ENCODE measurements at regions not wholly inside any gene's neighbourhood (a gene's known extent, or its start where the extent isn't known, plus 50 kb on each side); places are given as distances from the start of the nearest gene placed in this dataset.

DNA sequence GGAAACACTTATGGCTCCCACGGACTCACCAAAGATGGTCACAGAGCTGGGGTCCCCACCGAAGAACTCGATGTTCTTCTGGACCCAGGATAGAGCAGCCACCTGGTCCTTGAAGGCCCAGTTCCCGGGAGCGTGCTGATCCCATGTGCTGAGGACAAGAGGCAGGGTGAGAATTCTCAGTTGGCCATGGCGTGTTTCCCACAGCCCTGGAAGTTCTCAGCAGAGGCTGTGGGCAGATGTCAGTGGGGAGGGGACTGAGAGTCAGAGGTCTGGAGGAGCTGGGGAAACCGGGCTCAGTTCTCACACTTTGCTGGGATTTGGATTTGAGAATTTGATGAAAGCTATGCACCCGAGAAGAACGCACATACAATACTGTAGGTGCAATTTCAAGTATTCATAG is 193.3 kb downstream of the BCR start:
- Histone ChIP-seq H3K9ac (ENCODE audit: low read length in 2 of 2) (no peak overlapping the region), H3K4me1 (ENCODE audit: control insufficient read depth, insufficient read depth, low read length) (no peaks in the 10 kb centered on the region), H3K4me3 (ENCODE audit: low read length in 2 of 2) (no peak overlapping the region), H3K9me3 (ENCODE audit: control insufficient read depth in 2 of 2, low read length in 2 of 2) (no peaks in the 10 kb centered on the region), H3K27ac (ENCODE audit: low read length) (no peak overlapping the region), H3K36me3 (ENCODE audit: control insufficient read depth in 2 of 2, insufficient read depth in 2 of 2, low read length in 2 of 2) (no peaks in the 10 kb centered on the region), H3K27me3 (ENCODE audit: control insufficient read depth in 1 of 2, insufficient read depth in 2 of 2, low read length in 2 of 2) (peaks cover 0 to 4% of the 10 kb centered on the region in 2 donors)

DNA sequence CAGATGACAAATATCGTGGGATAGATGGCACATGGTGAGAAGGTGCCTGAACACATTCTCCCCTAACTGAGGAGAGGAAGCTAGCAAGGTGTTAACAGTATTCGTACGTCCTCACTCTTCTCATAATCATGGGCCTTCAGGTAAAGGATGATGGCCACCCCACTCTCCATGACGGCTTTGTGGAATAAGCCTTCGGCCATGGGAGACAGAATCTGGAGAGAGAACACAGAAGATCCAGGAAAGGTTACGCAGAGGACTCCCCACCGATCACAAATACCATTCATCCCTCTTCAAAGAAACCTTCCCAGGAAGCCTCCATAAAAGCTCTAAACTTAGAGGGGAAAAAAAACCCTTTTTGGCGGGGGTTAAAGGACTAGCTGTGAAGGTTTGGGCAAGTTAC is 189.9 kb downstream of the BCR start:
- H3K36me3 ChIP-seq (ENCODE audit: control insufficient read depth in 2 of 2, insufficient read depth in 2 of 2, low read length in 2 of 2) = no peaks in the 10 kb centered on the region
- no peaks in the 10 kb centered on the region for H3K4me1 ChIP-seq (ENCODE audit: control insufficient read depth, insufficient read depth, low read length)
- H3K9me3 ChIP-seq (ENCODE audit: control insufficient read depth in 2 of 2, low read length in 2 of 2) = no peaks in the 10 kb centered on the region
- no peak overlapping the region for H3K4me3 ChIP-seq (ENCODE audit: low read length in 2 of 2)
- H3K27me3 ChIP-seq (ENCODE audit: control insufficient read depth in 1 of 2, insufficient read depth in 2 of 2, low read length in 2 of 2) = peaks cover 4 to 8% of the 10 kb centered on the region in 2 donors
- no peak overlapping the region for H3K27ac ChIP-seq (ENCODE audit: low read length)
- no peak overlapping the region for H3K9ac ChIP-seq (ENCODE audit: low read length in 2 of 2)

DNA sequence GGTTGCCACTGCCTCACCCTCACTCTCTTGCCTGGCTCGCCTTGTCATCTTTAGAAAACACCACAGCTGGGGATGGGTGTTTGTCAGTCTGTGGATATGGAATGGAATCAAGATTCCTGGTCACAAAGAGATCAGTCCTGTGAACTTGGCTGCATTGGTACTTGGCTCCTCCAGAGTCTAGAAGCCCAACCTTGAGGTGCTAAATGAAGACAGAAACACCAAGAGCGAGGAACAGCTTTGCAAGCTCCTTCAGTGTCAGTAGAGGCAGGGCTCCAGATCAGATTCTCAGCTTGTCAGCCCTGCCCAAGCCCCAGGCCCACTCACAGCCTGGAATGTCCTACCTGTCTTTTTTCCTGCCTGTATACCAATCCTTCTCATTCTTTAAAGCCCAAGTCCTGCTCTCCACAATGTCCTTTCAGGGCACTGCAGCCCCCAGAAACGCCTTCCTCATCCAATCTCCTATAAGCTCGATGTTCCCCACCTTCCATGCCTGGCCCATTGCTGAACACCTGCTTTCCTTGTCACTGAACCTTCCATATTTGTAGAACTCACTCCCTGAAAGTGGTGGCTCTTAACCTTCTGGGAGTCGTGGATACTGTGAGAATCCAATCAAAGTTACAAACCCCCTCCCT is 188.9 kb downstream of the BCR start:
- no peak overlapping the region for H3K4me3 ChIP-seq (ENCODE audit: low read length in 2 of 2)
- no peaks in the 10 kb centered on the region for H3K36me3 ChIP-seq (ENCODE audit: control insufficient read depth in 2 of 2, insufficient read depth in 2 of 2, low read length in 2 of 2)

More for the DNA sequence above, 188.9 kb downstream of the BCR start:
- H3K4me1 ChIP-seq (ENCODE audit: control insufficient read depth, insufficient read depth, low read length) = no peaks in the 10 kb centered on the region
- no peaks in the 10 kb centered on the region for H3K9me3 ChIP-seq (ENCODE audit: control insufficient read depth in 2 of 2, low read length in 2 of 2)
- no peak overlapping the region for H3K9ac ChIP-seq (ENCODE audit: low read length in 2 of 2)
- H3K27me3 ChIP-seq (ENCODE audit: control insufficient read depth in 1 of 2, insufficient read depth in 2 of 2, low read length in 2 of 2) = peaks cover 4 to 8% of the 10 kb centered on the region in 2 donors
- H3K27ac ChIP-seq (ENCODE audit: low read length) = no peak overlapping the region
